HG03139 (cell line): ENCODE measurements at regions not wholly inside any gene's neighbourhood (a gene's known extent, or its start where the extent isn't known, plus 50 kb on each side); places are given as distances from the start of the nearest gene placed in this dataset.
"Not testable (repeated sequence)": the region's sequence is repeated elsewhere in the genome, so short reads cannot be mapped to it uniquely, and the experiment has no call there.

Source experiments
- ATAC-seq: cut with Tn5 transposase; IDR thresholded peaks from one replicate; pipeline ENCODE4 v1.9.1; 2021; ENCODE audit not compliant: unreplicated experiment

- ATAC-seq, result no peak
Observed at GRCh38 chr17:72175787-72176515, 55.1 kb downstream of the SOX9 start.

DNA sequence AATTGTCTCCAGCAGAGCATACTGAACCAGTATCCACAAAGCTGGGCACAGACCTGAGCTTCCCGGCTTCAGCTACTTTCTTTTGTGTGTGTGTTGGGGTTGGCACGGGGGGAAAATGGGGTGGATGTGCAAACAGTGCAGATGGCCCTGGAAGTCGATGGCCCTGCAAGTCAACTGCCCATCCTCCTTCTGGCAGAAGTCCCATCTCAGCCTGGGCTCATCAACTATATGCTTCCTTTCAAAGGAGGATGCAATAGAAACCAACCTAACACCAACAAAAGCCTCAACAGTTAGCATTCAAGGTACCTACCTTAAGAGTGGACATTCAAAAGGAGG is 55.7 kb downstream of the SOX9 start:
- no peak for ATAC-seq

DNA sequence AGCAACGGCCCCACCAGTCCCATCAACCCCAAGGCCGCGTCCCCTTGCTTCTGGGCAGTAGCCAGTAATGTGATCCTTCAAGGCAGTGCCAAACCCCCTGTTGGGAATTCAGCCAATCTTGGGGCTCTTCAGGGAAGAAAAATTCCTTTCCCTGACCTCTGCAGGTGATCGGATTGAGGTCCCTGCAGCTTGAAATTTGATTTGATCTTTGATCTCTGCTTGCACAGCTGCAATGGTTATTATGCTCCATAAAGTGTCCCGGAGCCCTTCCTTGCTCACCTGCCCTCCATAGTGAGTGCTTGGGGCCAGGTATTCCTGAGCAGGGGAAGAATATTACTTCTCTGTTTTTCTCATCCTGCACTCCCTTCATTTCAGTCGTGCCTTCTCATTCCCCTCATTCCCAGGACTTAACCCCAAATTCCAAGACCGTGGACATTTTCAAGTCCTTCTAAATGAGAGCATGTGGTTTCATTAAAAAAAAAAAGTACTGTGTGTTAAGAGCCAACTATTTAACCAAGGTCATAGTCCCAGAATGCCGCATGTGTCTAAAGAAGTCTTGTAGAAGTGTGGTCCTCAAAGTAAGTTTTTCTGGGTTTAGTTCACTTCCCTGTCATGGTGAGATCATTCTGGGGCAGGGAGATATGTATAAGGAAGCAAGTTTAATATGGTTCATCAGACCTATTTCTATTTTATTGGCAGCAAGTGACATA is 56.3 kb downstream of the SOX9 start:
- no peak for ATAC-seq

- no peak for ATAC-seq
Observed at GRCh38 chr17:72177738-72178137, 56.9 kb downstream of the SOX9 start.

DNA sequence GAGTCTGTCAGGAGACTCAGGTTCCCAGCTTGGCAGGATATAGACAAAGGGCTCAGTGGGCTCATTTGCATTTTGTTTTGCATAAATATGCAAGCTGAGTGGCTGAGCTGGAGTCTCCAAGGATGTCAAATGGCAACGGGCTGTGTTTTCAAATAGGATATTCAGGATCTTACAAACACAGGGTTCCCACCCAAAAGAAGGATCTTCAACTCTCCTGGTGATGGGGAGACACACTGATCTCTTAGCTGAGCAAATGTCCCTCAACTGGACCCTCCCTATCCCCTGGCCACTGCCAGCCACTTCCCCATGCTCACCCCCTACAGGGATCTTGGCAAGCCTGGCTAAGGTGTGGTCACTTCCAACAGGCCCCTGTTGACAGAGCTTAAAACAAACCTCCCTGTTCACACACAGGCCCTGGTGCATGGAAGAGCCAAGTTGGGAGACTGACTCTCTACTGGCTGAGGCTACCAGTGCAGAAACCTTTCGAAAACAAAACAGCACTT is 61.6 kb downstream of the SOX9 start:
- ATAC-seq, result no peak

- no peak for ATAC-seq
Observed at GRCh38 chr17:72183194-72183685, 62.4 kb downstream of the SOX9 start.

DNA sequence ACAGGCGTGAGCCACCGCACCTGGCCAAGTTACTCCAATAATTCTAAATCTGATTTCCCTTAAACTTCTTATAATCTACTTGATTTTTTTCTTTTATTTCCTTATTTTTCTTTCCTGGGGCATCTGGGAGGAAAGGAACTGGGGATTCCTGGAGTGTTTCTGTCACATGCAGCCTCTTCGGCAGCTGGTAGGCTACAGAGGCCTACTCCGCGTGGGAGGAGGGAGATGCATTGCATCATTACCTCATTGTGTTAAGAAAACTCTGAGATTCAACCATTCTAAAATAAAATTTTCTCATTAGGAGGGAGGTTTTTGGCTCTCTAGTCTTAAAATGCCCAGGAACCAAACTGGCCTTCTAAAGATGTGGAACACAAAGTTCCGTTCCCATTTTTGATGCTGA is 64.0 kb downstream of the SOX9 start:
- ATAC-seq, result no peak

GRCh38 chr17:72185564-72185963 is 64.7 kb downstream of the SOX9 start:
- ATAC-seq, result no peak

DNA sequence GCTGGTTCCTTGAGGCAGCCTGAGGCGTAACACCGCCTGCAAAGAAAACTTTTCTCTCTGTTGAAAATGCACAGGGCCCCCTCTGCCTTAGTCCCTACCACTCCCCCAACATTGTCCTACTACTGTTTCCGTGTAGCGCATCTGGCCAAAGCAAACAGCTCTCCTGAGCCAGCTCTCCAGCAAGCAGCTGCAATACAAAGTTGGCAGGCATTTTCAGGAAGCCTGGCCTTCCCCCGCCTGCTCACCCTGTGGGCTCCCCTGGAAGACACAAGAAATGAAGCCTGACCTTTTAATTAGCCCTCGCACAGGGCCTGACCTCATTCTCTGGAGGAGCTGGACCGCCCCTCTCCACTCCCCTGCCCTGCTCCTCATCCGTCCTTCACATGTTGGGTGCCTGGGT is 66.7 kb downstream of the SOX9 start:
- ATAC-seq, result no peak

- ATAC-seq, result no peak
Observed at GRCh38 chr17:72188801-72189200, 68.0 kb downstream of the SOX9 start.

GRCh38 chr17:72189768-72190593 is 69.2 kb downstream of the SOX9 start:
- no peak for ATAC-seq

DNA sequence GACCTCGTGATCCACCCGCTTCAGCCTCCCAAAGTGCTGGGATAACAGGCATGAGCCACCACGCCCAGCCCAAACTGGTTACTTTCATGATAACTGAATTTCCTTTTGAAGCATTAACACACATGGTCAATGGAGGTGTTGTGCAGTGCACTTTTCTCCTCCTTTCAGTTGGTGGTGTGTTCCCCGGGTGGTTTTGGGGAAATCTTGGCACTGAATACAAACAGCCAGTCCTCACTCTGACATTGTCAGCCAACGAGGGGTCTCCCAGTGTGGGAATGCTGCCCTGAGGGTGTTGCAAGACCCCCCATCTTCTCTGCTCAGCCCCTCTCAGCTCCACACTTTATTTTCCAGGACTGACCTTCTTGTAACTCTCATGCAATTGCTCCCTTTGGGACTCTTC is 70.5 kb downstream of the SOX9 start:
- no peak for ATAC-seq

DNA sequence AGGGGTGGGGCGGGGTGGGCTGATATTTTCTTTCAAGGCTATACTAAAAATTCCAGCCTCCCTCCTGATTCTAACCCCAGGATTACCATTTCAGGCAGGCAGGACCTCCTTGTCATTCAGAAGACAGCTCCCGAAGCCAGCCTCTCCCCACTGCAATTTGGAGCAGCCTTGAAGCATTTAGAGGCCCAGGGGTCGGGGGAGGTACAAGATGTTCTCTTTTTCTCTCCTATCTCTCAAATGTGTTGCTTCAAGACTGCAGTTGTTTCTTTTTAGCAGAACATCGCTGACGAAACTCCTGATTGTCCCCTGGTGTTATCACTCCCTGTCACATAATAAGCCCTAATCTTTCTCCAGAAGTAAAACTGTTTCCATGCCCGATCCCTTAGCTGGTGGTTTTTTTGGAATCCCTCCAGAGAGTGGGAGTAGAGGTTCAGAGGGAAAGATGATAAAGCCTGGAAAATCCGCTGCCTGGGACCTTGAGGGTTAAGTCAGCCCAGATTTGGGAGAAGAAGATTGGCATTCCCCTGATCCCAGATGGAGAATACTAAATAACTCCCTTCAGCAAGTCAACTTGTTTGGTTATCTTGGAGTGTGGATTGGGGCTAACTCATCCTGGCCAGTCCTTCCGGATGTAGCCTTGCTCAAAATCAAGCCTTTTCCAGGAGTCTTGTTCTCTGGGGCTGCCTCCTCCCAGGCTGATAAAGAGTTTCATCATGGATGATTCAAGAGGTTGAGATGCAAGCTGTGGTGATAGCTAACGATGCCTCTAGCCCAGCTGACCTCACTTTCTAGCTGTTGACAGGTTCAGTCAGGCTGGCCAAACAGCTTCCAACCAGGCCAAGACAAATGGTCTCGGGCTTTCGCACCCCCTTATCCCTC is 71.3 kb downstream of the SOX9 start:
- ATAC-seq, result no peak

GRCh38 chr17:72192800-72193192 is 72.0 kb downstream of the SOX9 start:
- ATAC-seq, result no peak

GRCh38 chr17:72193391-72194106 is 72.7 kb downstream of the SOX9 start:
- no peak for ATAC-seq

- not testable (repeated sequence) for ATAC-seq
Observed at GRCh38 chr17:72194107-72194440, 73.3 kb downstream of the SOX9 start.

- ATAC-seq, result no peak
Observed at GRCh38 chr17:72199256-72199655, 78.4 kb downstream of the SOX9 start.

DNA sequence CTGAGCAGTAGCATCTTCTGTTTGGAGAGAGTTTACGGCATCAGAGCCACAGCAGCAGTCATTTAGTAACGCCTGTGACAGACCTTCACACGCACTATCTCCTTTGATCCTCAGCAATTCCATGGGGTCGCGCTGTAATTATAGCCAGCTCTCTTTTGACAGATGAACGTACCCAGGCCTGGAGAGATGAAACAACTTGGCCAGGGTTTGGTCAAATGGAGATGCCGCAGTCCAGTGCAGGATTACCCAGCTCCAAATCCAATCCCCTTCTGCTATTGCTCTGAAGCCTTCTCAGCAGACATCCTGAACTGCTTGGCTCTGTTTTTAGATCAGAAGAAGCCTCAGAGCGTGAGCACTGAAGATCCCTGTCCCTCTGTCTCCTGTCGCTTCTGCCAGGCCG is 83.9 kb downstream of the SOX9 start:
- ATAC-seq, result no peak

DNA sequence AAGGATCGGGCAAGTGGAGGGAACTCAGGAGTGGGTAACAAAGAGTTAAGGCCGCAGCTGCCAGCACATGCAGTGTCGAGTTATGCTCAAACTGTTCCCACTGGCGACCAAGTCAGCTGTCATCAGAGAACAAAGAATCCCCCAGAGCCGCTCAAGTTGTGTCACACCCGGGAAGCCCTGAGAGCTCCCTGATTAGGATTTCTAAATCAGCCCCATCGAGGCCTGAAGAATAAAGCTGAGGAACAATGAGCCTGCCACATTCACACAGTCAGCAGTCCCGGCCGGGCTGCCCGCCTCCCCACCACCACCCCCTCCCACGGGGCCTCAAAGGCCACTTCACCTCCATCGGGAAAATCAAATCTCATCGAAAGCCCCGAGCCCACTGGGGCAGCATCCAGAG is 84.5 kb downstream of the SOX9 start:
- ATAC-seq, result no peak

DNA sequence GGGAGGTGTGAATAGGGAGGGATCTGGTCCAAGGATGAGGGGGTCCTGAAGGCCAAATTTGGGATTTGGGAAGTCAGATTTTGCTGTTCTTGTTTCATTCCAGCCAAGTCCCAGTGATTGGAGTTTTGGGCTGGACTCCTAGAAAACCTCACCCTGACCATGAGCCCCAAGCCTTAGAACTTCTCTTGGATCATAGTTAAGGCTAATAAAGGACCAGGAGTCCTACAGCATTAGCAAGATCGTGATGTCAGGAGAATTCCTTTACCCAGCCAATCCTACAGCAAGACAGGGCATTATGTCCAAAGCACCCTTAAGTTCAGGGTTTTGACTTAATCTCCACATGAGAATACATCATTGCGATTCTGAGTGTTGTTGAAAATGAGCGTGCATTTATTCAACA is 85.0 kb downstream of the SOX9 start:
- ATAC-seq, result no peak
